HG03039 (cell line): ENCODE measurements at regions not wholly inside any gene's neighbourhood (a gene's known extent, or its start where the extent isn't known, plus 50 kb on each side); places are given as distances from the start of the nearest gene placed in this dataset.
A peak's percentile ranks its signal among the peaks of the same experiment; 100 is the strongest.

Experiments used
- ATAC-seq: cut with Tn5 transposase; IDR thresholded peaks from one replicate; pipeline ENCODE4 v1.9.1; 2021; ENCODE audit warnings: mild to moderate bottlenecking, moderate library complexity; ENCODE audit not compliant: unreplicated experiment

DNA sequence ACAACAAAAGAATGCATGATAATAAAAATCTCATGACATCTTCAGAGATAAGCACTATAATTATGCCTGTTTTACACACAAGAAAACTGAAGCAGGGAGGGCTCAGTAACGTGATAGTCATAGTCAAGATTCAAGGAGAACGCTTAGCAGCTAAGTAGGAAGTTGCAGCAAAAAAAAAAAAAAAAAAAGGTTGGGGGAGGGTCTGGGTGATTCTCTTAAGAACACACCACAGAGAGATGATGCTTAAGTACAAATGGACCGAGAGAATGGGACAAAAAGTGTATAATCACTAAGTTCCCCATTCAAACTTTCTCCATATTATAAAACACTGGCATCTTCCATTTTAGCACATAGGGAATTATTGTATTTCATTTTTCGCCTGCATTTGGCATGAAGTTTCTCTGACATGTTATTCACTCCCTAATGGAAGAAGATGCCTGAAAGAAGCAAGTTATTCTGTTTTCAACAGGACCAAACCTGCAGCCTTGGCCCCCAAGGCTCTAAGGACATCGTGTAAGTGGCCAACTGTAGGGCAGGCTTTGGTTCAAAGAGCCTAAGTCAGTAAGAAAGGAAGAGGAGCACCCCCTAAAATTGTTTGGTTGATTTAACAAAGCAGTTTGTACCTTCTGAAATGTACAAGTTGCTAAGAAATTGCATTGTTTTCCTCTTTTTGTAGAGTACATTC, 142.9 kb upstream of the TMPO start:
- ATAC-seq, result no peak

DNA sequence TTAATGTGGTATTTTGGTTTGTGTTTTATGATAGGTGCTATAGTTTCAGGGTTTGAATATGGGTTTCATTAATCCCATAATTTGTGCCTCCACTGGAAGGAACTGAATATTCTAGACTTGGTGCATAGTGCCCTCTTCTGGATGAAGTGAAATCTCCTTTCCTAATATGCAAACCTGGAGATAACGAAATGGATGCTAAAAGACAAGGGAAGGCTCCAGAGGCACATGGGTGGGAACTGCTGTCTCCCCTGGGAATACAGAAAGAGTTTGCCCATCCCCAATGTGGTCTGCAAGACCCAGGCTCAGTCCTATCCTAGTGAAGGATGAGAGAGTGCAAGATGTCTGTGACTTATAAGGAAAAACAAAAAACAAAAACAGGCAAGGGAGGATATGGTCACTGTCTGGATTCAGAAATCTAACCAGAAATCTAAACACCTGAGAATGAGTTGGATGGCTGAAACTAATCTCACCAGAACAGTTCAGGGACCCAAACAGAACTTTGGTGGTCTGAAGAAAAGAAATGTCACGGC, 142.3 kb upstream of the TMPO start:
- ATAC-seq, result no peak

- ATAC-seq, result no peak
Measured at GRCh38 chr12:98374007-98374406, 141.4 kb upstream of the TMPO start.

GRCh38 chr12:98379106-98379505, 136.3 kb upstream of the TMPO start:
- no peak for ATAC-seq

DNA sequence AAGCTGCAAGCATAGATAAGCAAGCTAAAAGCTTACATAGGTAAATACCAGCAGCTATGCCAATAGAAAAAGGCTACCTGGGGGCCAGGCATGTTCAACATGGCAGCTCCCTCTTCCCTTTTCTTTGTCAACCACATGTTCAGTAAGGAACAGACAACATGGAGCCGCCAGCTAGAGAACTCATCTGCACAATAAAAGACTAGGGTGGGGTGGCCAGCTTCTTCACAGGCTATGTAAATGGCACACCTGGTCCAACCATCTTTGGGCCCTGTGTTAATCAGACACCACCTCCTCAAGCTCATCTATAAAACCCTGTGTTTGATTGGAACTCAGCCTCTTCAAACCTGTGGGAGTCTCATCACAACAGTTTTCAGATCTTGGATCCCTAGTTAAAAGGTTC, 129.7 kb upstream of the TMPO start:
- ATAC-seq, result no peak

DNA sequence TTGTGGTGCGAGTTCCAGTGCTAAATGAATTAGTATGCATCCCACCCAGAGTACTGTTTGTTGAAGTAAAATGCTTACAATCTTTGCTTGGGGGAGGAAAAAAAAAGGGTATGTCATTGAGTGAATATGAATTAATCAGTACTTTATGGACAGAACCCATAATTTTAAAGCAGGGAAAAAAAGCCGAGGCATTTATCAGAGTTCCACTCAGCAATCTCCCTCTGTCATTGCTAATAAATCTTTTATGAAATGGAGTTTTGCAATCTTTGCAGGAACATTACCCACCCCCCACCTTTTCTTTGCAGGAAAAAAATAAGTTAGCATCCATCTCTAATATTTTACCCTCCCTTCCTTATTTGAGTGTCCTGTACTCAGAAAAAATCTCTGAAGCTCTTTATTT, 127.9 kb upstream of the TMPO start:
- ATAC-seq, result no peak

- ATAC-seq, result no peak
Measured at GRCh38 chr12:98388126-98388525, 127.3 kb upstream of the TMPO start.

- ATAC-seq, result no peak
Measured at GRCh38 chr12:98389593-98389992, 125.8 kb upstream of the TMPO start.

GRCh38 chr12:98397323-98398105, 117.9 kb upstream of the TMPO start:
- peak; percentile 95 for ATAC-seq

DNA sequence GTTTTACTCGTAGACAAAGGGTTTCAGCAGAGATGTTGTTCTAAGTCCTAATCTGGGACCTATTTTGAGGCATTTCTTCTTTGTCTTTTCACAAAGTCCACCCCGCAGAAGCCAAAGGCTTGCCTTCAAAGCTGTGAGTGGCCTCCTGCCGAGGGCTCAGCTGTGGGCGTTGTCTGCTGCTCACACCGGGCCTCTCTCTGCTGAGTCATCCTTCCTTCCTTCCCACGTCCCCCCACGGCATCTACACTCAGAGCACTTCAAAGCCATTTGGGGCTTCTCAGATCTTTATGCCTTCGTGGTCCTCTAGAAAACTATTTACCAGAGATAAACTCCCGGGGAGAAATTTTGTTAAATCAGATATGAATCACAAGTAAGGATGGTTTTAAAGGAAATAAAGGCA, 115.9 kb upstream of the TMPO start:
- ATAC-seq, result peak; percentile 55

DNA sequence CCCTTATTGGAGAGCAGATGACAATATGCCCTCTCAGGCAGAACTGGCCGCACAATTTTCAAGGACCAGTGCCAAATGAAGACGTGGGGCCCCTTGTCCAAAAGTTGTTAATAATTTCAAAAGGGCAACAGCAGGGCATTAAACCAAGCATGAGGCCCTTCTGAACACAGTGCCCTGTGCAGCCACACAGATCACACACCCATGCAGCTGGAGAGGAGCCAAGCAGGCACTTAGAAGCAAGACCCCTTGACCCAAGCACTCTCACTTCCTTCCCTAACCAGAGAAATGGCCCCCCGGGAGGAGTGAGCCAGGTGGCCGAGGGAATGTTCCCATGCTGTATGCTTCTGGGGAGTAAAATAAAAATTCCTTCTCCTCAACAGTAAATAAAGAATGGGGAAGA, 114.0 kb upstream of the TMPO start:
- ATAC-seq, result no peak

- no peak for ATAC-seq
Measured at GRCh38 chr12:98402091-98402490, 113.3 kb upstream of the TMPO start.

- ATAC-seq, result no peak
Measured at GRCh38 chr12:98402671-98403070, 112.7 kb upstream of the TMPO start.

- no peak for ATAC-seq
Measured at GRCh38 chr12:98403385-98403784, 112.0 kb upstream of the TMPO start.

GRCh38 chr12:98403936-98404335, 111.5 kb upstream of the TMPO start:
- ATAC-seq, result no peak

DNA sequence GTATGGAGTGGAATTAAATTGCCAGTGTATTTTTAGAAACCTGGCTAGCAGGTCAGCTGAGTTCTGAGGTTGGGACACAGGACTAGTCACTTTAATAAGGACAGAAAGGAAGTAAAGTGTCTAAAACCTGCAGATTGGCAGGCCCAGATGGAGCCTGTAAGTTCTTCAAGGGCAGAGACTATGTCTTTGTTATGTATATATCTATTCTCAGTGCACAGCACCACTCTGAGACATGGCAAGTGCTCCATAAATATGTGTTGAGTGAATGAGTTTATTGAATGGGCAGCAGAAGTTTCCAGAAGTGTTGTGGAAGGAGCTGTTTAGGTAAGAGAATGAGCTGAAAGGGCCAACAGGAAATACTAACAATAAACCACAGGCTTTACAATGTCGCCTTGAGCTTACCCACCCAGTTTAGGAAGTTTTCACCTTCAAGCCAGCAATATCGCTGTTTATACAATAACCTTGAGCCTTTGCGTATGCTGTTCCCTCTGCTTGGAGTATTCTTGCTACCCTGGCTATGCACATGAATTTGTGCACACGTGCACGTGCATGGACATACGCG, 109.5 kb upstream of the TMPO start:
- no peak for ATAC-seq

GRCh38 chr12:98406378-98406777, 109.0 kb upstream of the TMPO start:
- no peak for ATAC-seq

DNA sequence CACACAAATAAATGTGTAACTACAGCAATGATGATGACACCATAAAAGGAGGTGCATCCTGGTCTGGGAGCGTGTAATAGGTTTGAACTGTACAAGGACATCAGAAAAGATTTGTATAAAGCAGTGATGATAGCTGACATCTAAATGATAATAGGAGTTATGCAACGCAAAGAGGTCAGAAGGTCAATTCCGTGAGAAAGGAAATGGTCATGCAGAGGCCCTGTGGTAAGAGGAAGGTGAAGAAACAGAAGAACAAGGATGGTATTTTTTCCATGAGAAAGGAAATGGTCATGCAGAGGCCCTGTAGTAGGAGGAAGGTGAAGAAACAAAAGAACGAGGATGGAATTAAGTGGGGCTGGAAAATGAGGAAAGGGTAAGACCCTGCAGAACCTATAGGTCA, 106.7 kb upstream of the TMPO start:
- no peak for ATAC-seq

DNA sequence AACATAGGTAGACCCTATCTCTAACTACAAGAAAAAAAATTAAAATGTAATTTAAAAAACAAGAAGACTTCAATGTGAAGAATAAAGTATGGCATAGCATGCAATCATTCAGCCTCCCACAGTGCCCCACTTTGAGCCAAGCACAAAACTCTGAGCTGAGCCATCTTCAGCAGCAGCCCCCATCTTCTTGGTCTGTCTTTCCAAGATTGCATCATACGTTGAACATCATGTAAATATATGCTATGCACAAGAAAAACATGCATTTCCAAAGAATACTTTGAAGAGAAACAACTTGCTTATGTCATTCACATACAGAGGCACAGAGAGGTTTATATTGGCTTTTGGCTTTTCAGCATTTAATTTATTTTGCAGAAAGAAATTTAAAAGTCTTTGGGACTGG, 105.8 kb upstream of the TMPO start:
- no peak for ATAC-seq

- no peak for ATAC-seq
Measured at GRCh38 chr12:98410356-98410755, 105.0 kb upstream of the TMPO start.

- no peak for ATAC-seq
Measured at GRCh38 chr12:98416845-98417244, 98.5 kb upstream of the TMPO start.

DNA sequence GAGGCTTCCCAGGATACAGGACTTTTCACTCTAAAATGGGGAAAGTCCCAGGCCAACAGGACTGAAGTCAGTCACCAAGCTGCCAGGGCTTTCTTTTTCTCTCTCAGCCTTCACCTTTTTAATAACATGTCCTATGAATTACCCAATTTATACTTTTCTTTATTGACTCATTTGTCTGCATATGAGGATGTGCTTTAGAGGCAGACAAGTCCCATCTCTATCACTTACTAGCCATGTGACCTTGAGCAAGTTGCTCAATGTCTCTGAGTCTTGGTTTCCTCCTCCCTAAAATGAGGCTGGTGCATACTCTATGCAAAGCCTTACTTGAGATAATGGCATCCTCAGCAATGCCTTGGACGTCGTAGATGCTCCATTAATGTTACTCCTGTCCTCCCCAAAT, 98.1 kb upstream of the TMPO start:
- no peak for ATAC-seq
